ENCODE measurements at regions not wholly inside any gene's neighbourhood (a gene's known extent, or its start where the extent isn't known, plus 50 kb on each side); places are given as distances from the start of the nearest gene placed in this dataset.
"Not testable (repeated sequence)": the region's sequence is repeated elsewhere in the genome, so short reads cannot be mapped to it uniquely, and the experiment has no call there.

GRCh38 chr2:53317861-53318260 lies 449.7 kb upstream of the CHAC2 start:
- no peak for DNase-seq (ENCODE audit: low spot score)
- in situ Hi-C loops (cut with MboI; ENCODE audit: low sequenced_read_pairs, unreplicated experiment): no loop called here

GRCh38 chr2:53315149-53315548 lies 452.5 kb upstream of the CHAC2 start:
- DNase-seq (ENCODE audit: low spot score): no peak
- no peak for TF ChIP-seq CTCF (IDR thresholded peaks at IDR 0.05; ENCODE audit: borderline replicate concordance, control extremely low read depth, extremely low read depth, insufficient read depth, missing control alignments)
- in situ Hi-C loops (cut with MboI; ENCODE audit: low sequenced_read_pairs, unreplicated experiment): no loop called here

More at GRCh38 chr2:53317861-53318260, 449.7 kb upstream of the CHAC2 start:
- TF ChIP-seq CTCF (IDR thresholded peaks at IDR 0.05; ENCODE audit: borderline replicate concordance, control extremely low read depth, extremely low read depth, insufficient read depth, missing control alignments): no peak

GRCh38 chr2:53314718-53315117 lies 452.9 kb upstream of the CHAC2 start:
- in situ Hi-C loops (cut with MboI; ENCODE audit: low sequenced_read_pairs, unreplicated experiment): no loop called here
- TF ChIP-seq CTCF (IDR thresholded peaks at IDR 0.05; ENCODE audit: borderline replicate concordance, control extremely low read depth, extremely low read depth, insufficient read depth, missing control alignments): no peak
- no peak for DNase-seq (ENCODE audit: low spot score)

- in situ Hi-C loops (cut with MboI; ENCODE audit: low sequenced_read_pairs, unreplicated experiment); DNase-seq (ENCODE audit: low spot score): not testable (repeated sequence)
Measured at GRCh38 chr2:53313644-53314043, 454.0 kb upstream of the CHAC2 start.

- no peak for DNase-seq (ENCODE audit: low spot score)
- in situ Hi-C loops (cut with MboI; ENCODE audit: low sequenced_read_pairs, unreplicated experiment): no loop called here
- no peak for TF ChIP-seq CTCF (IDR thresholded peaks at IDR 0.05; ENCODE audit: borderline replicate concordance, control extremely low read depth, extremely low read depth, insufficient read depth, missing control alignments)
Measured at GRCh38 chr2:53312721-53313120, 454.9 kb upstream of the CHAC2 start.

GRCh38 chr2:53312181-53312580 lies 455.4 kb upstream of the CHAC2 start:
- DNase-seq (ENCODE audit: low spot score): no peak
- in situ Hi-C loops (cut with MboI; ENCODE audit: low sequenced_read_pairs, unreplicated experiment): no loop called here
- no peak for TF ChIP-seq CTCF (IDR thresholded peaks at IDR 0.05; ENCODE audit: borderline replicate concordance, control extremely low read depth, extremely low read depth, insufficient read depth, missing control alignments)

- no peak for DNase-seq (ENCODE audit: low spot score)
- TF ChIP-seq CTCF (IDR thresholded peaks at IDR 0.05; ENCODE audit: borderline replicate concordance, control extremely low read depth, extremely low read depth, insufficient read depth, missing control alignments): no peak
- in situ Hi-C loops (cut with MboI; ENCODE audit: low sequenced_read_pairs, unreplicated experiment): no loop called here
Measured at GRCh38 chr2:53303012-53303578, 464.5 kb upstream of the CHAC2 start.
